ENCODE measurements at regions not wholly inside any gene's neighbourhood (a gene's known extent, or its start where the extent isn't known, plus 50 kb on each side); places are given as distances from the start of the nearest gene placed in this dataset.
A peak's percentile ranks its signal among the peaks of the same experiment; 100 is the strongest.

DNA sequence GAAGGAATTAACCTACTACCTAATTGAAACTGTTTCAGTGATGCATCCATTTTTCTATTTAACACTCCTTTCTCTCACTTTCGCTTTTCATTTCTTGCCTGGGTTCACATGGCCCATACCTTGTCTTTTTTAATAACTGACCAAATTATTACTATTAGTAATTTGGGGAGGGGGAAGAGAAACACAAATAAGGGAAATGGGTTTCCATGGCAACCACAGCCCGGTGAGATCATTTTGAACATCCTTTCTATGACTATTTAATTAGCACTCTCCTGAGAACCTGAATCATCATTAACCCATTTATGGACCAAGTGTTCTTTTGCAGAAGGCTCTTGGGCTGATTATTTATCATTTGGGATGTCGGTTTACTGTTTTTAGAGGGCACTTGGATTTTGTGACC is 628.2 kb upstream of the SALL1 start:
- no peak for DNase-seq (ENCODE audit: low read depth)

DNA sequence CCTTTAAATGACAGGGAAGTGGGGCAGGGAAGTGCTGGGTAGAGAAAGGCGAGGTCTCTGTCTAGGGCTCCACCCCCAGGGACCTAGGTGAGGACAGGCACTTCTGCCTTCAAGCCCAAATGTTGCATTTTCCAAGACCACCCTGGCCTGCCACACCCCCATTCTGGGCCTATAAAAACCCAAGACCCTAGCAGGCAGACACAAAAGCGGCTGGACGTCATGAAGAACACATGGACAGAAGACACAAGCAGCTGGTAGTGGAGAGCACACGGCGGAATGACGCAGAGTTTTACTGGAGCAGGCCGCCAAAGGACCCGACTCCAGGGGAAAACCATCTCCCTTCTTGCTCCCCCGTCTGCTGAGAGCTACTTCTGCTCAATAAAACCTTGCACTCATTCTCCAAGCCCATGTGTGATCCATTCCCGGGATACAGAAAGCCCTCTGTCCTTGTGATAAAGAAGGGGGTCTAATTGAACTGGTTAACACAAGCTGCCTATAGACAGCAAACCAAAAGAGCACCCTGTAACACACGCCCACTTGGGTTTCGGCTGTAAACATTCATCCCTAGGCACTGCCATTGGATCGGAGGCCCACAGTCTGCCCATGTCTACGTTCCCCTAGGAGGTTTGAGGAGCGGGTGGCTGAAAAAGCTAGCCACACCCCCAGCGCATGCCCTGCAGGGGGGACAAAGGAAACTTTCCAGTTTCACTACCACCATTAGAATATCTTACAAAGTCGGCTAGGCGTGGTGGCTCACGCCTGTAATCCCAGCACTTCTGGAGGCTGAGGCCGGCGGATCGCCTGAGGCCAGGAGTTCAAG is 622.2 kb upstream of the SALL1 start:
- DNase-seq (ENCODE audit: low read depth), result no peak

DNA sequence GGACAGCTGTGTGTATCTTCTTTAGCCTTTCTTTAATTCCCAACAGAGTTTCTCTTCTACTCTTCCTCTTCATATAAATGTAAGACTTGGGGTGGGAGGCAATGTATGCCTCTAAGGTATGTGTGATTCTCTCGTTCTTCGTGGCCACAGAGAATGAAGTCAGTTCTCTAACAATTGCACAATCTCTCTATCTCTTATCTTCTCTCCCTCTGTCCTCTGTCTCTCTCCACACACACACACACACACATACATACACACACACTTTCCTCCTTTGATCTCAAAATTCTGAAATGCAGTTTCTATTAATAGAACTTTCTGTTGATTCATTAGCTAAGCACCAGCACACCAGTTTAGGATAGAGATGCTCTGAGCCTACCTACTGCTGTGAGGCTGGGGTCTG is 615.7 kb upstream of the SALL1 start:
- DNase-seq (ENCODE audit: low read depth), result no peak

DNA sequence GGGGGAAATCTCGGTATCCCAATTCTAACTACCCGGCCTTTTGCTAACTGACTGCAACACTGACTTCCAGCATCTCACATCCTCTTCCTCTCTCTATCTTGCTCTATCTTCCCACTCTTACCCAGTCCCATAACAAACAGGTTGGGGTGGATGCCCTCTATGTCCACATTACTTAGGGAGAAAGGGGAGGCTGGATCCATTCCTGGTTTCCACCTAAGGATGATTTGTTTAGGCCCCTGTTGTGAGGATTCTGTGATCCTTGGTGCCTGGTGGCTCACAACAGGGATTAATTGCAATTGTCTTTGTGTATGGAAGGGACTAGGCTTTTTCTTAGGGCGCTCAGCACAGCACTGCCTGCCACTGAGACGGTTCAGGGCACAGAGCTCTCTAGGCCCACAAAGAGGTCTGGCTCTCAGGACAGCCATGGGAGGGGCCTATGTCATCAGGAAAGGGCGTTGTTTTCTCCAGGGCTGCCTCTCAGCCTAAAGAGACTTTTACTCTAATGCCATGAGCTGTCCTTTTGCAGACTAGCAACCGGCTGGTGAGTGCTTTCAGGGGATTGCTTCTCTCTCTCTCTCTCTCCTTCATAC is 612.1 kb upstream of the SALL1 start:
- DNase-seq (ENCODE audit: low read depth), result no peak

DNA sequence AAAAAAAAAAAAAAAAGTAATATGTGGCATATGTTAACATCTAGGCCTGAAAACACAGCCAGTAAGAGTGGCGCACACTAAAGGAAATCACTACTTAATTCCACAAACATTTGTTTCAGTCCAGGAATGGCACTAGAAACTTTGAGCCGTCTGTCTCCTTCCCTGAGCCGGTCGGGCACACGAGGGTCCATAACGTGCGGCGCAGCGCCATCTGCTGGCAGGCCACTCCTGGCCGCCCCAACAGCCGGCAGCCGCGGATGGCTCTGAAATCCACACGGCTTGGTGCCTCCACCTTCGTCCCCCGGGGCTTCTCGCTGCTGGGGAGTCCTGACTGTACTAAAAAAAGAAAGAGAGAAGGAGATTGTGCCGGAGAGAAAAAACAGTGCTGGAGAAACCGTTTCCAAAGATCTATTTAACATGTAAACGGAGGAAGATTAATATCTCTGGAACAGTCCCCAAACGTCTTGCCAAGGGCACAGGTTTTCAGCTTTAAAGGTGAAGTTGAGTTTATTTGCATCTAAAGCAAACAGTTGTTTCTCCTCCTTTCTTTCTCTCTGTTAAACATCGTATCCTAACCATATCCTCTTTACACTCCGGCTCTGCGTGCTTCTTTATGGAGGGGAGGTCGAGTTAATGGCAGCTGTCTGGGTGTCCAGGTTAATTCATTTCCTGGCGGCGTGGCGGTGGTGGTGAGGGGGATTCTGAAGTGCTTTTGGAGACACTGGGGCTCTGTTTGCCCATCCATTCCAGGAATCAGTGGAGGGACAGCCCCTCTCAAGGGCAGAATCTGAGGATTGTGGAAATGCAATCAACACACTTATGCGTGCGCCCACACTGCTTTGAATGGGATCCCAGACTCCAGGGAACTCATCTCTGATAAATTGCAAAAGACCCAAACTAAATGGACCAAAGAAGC is 611.3 kb upstream of the SALL1 start:
- peak; percentile 53 for DNase-seq (ENCODE audit: low read depth)

DNA sequence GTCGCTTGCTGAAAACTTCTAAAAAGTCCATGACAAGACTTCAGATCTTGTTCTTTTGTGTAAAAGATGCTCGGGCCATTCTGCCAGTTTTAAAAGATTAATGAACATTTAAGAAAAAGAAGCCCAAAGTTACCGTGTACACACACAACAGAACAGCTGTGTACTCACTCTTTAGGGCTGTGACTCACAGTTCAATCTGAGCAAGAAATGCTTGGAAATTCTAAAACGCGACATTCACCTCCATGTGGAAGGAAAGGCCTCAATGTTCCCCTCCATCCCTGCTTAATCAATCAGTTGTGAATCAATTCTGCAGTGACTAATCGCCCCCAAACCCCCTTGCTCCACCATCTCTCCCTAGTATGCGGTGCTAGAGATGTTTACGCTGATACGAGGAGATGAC is 609.9 kb upstream of the SALL1 start:
- DNase-seq (ENCODE audit: low read depth), result no peak

DNA sequence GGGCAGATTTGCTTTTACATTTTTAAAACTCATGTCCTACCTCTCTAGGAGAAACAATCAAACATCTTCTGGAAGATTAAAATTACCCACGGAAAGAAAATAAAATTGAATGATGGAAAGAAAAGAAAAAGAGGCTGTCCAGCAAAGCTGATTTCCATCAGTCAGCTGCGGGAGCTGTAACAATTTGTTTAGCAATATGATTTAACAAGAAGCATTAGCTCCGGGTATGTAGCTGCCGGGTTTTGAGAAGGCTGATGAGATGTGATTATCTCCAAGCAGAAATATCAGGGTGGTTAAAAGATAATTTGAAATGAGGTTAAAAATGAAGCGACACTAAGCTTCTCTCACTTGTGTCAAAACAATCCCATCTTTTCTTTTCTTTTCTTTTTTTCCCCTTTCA is 608.9 kb upstream of the SALL1 start:
- no peak for DNase-seq (ENCODE audit: low read depth)

DNA sequence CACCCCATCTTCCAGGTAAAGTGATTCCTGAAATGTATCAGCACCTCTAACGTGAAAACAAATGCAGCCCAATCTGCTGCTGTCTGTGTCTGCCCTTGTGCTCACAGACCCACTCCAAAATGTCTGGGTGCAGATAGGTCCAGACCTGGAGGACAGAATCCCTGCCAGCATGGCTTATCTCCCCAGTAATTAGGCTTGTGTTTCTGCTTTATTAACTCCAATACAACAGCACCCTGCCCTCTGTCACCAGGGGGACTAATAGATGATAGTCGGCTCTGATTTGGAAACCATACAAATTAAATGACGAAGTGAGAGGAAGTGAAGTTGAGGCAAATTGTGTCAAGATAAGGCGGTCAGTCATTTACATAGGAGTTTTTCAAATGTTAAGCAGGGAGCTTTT is 608.3 kb upstream of the SALL1 start:
- no peak for DNase-seq (ENCODE audit: low read depth)

DNA sequence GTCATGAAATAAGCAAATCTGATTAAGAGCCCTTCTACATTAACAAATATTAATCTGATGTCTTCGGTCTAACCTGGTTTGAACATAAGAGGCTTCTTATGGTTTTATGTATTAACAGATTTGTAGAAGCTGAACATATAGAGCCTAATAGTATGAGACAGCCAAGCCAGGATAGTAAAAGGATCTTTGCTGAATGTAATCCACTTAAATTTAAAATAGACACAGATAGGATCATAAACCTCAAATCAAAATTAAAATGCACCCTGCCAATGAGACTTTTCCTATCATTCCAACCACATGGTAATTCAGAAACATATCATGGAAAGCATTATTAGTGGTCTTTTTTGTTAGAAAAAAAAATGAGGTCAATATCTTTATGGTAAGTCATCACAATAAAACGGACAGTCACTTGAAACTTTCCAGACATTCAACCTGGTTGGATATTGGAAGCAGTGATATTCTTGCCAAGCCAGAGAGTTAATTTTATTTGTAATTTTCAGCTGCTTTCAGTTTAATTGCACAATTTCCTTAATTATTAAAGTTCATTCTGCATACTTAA is 606.9 kb upstream of the SALL1 start:
- no peak for DNase-seq (ENCODE audit: low read depth)

DNA sequence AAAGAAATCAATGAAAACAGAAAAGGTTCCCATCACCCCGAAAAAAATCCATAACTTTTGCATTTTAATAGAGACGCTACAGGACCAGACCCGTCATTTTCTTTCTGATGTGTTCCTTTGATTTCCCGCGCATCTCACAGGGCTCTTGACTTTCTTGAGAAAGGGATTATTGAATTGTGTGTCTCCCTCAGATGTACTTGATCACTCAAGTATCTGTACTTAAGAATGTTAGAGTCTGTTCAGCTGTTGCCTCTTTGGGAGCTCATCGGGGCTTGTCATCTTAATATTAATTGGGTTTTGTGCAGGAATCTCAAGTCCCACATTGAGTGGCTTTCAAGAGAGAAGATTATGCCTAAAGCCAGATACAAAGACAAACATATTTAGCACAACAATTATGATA is 606.4 kb upstream of the SALL1 start:
- DNase-seq (ENCODE audit: low read depth), result no peak

DNA sequence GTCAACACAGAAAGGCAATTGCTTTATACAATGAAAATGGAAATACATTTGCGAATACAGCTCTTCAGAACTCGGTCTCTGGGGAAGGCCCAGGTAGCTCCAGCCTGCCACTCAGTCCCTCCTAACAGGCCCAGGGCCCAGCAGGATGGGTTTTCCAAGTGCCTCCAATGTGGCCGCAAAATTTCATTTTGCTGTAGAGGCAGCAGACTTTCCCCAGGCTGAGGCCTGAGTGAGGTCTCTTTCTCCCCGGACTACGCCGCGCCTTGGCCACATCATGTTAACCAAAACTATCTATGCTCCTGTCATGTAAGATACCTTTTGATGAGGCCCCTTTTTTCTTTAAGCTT is 606.0 kb upstream of the SALL1 start:
- no peak for DNase-seq (ENCODE audit: low read depth)

DNA sequence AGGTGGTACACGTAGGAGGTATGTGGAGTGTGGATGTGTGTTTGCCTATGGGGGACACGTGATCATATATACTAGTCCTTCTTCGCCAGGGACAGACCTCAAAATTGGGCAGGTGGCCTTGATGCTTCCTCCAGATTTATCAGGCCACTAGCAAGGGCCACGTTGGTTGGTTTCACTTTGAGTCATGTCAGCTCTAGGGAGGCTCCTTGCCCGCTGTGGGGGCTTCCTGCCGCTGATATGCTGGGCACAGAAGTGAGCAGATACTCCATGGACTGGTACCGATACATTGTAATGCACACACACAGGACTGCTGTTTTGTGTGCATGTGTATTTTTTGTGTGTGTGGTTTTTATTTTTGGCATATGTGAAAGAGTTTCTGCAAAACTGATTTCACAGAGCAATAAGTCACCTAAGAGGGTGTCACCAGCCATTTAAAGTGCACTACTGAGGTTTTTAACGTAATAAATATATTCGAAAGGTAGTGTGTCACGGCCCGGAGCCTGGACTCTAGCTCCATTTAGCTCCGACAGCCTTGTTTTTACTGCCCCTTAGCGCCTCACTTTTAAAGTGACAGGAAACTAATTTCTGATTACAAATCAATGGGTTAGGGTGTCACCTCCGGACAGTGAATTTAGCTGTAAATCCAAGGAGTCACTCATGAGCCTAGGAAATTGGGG is 605.5 kb upstream of the SALL1 start:
- DNase-seq (ENCODE audit: low read depth), result no peak

DNA sequence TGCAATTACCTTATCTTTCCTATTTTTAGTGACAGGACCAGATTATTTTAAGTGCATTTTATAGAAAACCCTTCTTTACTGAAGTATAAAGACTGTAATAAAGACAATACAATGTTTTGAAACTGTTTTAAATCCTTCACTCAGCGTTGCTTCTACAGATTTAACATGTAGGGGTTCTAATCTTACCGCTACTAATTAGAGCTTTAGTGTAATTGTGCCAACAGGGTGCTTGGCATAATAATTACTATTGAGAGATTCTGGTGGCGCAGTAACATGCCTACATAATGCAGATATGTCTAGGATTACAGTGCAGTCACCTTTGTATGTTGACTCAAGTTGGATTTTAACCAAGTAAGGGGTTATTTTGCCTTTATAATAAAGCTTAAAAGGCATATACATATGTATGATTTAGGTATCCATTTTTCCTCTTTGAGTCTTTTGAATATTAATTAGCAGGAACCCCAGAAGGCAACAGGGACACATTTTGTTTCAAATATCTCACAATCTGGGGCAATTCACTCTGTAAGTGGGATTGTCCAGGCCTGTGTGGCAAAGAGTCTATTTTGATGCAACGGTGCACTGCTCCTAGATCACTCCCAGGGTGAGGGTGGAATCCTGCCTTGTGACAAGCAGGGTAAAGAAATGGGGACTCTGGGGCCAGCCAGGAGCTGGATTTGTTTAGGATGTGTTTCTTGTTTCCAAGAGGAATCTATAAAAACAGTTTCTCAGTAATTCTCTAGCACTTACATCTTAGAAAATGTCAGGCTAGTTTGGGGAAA is 604.7 kb upstream of the SALL1 start:
- DNase-seq (ENCODE audit: low read depth), result no peak

DNA sequence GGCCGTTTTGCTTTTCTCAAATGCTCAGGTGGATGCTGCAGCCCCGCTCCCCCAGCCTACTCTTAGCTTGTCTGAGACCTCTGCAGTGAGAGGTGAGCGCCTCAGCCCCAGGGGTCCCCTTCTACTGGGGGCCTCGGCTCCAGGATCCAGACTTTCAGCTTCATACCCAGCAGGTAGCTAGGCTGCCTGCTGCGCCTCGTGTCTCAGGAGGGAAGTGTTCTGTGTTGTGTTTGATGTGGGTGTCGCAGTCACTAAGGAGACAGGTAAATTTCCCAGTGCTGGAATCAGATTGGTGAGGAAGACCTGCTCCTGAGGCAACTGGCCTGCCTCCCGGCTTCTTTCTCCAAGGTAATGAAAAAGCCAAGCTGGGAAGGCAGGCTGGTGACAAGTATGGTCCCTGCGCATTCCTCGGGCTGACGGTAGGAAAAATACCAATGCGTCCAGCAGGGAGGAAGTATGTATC is 604.0 kb upstream of the SALL1 start:
- DNase-seq (ENCODE audit: low read depth), result no peak

DNA sequence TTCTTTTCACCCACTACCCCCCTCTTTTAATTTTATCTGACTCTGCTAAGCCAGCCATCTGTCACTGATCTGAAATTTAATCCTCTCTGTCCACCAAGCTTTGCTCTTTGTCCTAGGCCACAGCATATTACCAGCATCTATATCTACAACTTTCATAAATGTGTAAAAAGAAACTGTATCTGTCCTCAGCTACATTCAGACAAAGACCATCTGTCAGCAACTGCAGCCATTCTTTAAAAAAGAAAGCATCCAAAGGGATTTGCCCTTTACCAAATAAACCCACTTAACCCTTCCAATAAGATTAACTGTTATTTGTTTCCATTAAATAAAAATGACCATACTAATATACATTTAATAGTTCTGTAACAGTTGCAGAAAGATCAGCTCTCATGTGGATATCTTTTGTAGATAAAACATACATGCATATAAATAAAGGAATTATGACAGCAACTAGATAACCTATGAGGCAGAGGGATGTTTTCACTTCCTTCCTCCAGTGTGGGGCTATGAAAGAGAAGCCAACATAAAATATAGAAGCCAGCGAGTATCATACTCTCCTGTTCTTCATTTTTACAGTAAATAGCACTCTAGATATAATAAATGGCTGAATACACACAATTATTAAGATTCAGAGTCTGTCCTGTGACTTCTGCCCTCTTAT is 602.5 kb upstream of the SALL1 start:
- no peak for DNase-seq (ENCODE audit: low read depth)

DNA sequence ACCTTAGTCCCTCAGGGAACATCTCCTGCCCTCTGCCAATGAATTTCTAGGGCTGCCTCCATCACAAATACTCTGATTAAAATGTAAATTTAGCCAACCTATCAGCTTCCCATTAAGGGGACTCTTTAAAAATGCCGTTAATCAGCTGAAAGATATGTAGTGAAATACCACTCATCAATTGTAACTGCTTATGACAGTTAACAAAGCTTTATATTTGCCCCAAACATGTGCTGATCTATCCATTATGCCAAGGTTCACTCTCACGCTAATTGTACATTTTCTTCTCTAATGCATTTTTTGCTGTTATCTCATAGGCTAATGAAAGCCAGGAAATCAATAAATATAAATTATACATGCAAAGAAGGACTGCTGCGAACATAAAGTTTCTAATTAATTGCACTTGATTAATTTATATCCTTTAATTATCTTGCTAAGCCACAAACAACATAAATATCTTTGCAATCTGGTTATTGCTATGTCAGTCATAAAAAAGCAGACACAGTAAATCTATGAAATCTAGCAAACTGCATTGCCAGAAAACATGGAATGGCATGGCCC is 601.4 kb upstream of the SALL1 start:
- no peak for DNase-seq (ENCODE audit: low read depth)

DNA sequence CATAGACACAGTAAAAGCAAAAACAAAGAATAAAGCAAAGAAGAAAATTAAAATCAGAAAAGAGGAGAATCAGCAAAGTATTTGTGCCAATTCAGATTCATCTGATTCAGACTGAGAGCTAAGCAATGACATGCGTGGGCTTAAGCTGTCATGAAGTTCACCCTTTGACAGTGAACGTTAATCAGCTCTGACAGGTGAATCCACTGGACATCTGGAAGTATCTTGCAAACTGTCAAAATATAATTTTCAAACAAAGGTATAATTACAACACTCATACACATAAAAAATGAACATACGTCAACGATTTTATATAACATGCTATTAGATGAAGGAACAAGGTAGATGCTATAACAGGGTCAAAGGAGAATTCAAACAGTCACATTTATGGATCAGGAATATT is 596.3 kb upstream of the SALL1 start:
- no peak for DNase-seq (ENCODE audit: low read depth)

DNA sequence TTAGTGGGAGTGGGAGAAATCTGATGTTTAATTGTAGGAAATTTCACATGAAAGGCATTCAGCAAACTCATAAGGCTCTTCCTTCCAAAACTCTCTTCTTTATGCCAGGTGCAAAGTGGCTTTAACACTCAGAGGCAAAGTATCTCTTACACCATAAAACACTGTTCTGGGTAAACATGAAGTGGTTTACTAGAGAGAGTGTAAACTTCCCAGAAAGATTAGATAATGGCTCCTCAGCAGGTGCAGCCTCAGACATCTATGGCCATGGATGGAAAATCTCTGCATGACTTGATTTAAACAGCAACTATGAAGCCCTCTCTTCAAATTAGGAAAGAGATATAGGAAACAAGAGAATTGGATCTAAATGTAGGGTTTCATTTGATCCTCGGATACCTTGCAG is 583.1 kb upstream of the SALL1 start:
- no peak for DNase-seq (ENCODE audit: low read depth)

DNA sequence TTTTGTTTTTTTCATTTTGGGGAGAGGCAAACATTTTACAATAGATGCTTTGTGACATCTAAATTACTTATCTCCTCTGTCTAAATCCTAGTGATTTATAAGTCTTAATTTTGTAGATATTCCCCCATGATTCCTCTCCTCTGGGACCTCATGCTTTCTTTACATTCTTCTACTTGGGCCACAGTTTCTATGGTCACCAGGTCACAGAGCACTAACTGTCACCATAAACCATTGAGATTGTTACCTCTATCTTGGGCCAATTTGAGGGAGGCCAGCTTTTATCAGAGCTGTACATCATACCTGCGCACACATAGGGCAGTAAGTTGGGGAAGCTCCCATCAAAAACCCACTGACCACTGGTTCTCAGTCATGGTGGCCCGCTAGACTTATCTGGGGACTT is 582.1 kb upstream of the SALL1 start:
- DNase-seq (ENCODE audit: low read depth), result no peak

DNA sequence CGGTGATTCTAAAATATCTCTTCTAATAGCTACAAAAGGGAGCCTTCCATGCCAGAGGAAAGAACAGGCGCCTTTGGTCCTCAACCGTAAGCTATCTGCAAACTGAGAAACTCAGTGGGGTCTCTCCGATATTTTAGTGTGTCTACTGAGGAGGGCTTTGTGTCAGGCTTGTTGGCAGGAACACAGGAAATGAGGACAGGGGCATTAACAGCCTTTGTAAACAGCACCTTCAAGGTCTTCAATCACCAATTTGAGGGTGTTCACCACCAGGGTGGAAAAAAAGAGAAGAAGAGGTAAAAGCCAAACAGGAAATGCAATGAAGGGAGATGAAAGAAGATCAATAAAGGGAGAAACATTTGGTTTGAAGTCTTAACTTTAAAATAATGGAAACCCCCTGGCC is 580.1 kb upstream of the SALL1 start:
- DNase-seq (ENCODE audit: low read depth), result no peak

Measured in fibroblast of the conjunctiva (primary cell).